NOMO-1 treated with dmso at 0.1 percent for 144 hours (cell line): ENCODE measurements at regions not wholly inside any gene's neighbourhood (a gene's known extent, or its start where the extent isn't known, plus 50 kb on each side); places are given as distances from the start of the nearest gene placed in this dataset.

Experiments
- DNase-seq: peaks from one replicate; lab custom pipeline; 2025; ENCODE audit not compliant: unreplicated experiment; lab: John Stamatoyannopoulos, UW

DNA sequence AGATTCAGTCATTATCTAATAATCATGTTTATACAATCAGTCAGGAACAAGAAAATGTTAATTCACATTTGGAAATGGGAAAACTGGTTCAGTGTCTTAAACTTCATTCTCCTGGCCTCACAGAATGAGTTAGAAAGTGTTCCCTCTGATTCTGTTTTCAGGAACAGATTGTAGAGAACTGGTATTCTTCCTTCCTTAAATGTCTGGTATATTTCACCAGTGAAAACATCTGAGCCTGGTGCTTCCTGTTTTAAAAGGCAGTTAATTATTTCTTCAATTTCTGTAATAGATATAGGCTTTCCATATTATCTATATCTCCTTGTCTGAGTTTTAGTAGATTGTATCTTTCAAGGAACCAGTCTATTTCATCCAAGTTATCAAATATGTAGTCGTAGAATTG, 97.1 kb upstream of the TMEM168 start:
- DNase-seq, result no peak

DNA sequence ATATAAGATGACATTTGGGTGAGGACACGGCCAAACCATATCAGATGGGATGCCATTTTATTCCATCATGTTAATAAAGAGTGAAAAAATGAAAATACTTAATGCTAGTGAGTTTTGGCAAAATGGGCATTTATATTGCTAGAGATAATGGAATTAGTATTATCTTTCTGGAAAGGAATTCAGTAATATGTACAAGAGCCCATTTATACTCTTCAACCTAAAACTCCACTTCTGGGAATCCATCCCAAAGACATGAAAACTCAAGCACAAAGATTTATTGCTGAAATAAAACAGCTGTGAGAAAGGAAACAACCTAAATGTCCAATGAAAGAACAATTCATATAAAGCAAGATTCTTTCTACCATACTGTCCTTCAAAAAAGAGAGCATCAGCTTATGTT, 96.0 kb upstream of the TMEM168 start:
- DNase-seq, result no peak

DNA sequence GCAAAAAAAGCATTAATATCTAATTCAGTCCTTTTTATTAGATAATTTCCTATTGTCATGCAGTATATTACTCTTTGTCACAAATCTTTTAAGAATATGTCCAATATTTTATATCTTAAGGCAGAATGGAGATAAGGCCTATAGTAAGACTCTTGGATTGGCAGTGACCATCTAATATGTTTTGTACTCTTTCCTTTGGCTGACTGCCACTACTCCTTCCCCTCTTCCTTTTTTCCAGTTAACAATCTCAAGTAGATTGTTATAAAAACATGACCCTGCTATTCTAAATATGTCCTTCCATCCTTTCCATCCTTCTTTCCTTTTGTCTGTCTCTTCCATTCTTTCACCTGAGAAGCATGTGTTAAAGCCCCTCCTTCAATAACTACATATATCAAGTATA, 92.8 kb upstream of the TMEM168 start:
- no peak for DNase-seq

DNA sequence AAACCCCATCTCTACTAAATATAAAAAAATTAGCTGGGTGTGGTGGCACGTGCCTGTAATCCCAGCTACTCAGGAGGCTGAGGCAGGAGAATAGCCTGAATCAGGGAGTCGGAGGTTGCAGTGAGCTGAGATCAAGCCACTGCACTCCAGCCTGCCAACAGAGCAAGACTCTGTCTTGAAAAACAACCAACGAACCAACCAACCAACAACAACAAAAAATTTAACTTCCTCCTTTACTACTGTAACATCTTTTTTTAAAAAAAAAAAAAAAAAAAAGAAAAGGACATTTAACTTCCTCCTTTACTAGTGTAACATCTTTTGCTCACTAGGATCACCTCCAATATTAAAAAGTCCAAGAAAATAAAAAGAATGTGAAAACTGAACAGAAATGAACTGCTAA, 92.3 kb upstream of the TMEM168 start:
- no peak for DNase-seq

GRCh38 chr7:112882022-112882421, 91.8 kb upstream of the TMEM168 start:
- DNase-seq, result no peak

DNA sequence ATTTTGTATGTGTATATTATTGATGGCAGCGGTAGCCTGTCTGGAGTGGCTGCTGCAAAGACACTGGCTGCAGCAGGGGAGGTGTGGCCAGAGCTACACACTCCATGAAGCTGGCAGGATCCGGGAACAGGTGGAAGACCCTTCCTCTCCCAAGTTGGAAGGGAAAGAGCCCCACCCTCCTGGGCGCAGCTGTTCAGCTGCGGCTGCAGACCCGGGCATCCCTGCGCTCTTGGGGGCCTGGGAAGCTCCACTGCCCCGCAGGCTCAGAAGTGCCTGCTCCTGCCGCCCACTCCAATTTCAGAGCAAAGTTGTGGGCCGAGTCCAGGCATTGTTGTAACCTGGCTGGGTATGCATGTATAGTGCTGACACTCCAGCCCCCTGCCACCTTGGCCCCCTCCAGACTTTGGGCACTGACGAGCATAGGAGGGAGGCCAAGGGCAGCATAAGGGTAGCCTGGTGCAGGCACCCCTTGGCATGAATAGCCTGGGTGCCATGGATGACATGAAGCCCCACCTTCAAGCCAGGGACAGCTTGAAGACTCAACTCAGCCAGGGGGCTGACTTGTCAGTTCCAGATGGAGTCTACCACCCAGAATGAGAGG, 90.7 kb upstream of the TMEM168 start:
- no peak for DNase-seq

GRCh38 chr7:112877691-112878460, 87.7 kb upstream of the TMEM168 start:
- DNase-seq, result no peak

- no peak for DNase-seq
Measured at GRCh38 chr7:112876877-112877276, 86.7 kb upstream of the TMEM168 start.

GRCh38 chr7:112874909-112875308, 84.7 kb upstream of the TMEM168 start:
- DNase-seq, result no peak

DNA sequence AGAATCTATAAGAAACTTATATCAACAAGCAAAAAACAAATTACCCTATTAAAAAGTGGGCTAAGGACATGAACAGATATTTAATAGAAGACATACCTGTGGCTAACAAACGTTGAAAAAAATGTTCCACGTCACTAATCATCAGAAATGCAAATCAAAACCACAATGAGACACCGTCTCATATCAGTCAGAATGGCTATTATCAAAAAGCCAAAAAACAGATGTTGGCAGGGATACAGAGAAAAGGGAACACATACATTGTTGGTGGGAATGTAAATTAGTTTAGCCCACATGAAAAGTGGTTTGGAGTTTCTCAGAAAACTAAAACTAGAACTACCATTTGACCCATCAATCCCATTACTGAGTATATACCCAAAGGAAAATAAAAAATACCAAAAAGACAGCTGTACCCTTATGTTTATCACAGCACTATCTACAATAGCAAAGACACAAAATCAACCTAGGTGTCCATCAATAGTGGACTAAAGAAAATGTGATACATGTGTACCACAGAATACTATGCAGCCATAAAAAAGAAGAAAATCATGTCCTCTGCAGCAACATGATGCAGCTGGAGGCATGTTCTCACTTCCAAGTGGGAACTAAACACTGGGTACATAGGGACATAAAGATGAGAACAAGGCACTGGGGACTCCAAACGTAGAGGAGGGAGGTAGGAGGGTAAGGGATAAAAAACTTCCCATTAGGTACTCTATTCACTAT, 83.8 kb upstream of the TMEM168 start:
- DNase-seq, result no peak

- DNase-seq, result no peak
Measured at GRCh38 chr7:112869111-112869774, 79.0 kb upstream of the TMEM168 start.

DNA sequence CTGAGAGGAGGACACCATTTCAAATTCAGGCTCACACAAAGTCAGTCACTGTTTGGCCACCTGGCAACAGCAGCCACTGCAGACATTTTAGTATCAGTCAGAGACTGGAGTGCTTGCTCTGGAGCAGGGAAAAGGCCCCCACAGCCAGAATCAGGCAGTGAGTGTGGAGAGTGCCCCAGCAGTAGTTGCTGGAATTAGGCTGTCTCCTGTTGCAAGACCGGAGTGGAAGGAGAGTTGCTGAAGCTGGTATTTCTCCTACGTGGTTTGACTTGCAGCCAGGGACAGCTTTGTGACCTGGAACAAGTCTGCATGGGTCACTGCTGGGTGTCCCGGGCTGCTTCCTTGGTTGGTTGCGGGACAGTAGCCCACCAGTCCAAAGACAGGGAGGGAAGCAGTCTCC, 78.4 kb upstream of the TMEM168 start:
- DNase-seq, result no peak

DNA sequence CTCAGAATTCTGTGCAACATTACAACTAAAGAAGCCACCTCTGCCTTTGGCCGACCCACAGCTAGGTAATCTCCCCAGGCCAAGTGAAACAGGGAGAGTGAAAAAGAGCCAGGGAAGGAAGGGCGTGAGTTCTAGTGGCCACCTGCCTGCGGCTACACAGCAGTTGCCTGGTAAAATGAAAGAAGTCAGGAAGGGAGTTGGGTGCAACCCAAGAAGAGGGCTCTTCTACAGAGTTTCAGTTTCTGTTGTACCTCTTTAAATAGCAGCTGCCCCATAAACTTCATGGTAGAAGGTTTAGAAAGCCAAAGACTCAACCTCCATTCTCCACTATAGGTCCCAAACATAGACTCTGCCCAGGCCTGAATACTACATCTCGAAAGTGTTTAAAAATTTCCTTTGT, 76.2 kb upstream of the TMEM168 start:
- no peak for DNase-seq

DNA sequence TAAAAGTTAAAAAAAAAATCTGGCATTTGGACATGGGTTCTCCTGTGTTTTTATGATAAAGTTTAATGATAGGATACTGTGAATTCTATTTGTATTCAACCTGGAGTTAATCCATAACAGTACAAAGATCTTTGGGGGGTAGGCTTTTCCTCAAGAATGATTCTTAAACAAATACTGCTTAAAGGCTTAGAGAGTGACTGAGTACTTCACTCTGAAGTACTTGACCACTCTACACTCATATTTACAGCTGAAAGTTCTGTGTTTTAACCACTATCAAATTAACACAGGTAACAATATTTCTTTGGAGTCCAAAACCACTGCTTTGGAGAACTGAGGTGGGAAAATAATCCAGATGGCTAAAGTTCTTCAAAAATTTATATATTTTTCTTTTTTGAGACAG, 74.2 kb upstream of the TMEM168 start:
- DNase-seq, result no peak

DNA sequence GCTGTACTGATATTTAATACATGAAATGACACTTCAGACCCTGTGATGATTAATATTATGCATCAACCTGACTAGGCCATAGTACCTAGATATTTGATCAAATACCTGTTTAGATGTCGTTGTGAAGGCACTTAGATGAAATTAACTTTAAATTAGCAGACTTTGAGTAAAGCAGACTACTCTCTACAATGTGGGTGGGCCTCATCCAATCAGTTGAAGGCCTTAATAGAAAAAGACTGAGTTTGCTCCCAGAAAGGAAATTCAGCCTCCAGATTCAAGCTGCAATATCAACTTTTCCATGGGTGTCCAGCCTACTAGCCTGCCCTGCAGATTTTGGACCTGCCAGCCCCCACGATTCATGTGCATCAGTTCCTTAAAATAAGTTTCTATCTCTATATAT, 68.6 kb upstream of the TMEM168 start:
- no peak for DNase-seq

DNA sequence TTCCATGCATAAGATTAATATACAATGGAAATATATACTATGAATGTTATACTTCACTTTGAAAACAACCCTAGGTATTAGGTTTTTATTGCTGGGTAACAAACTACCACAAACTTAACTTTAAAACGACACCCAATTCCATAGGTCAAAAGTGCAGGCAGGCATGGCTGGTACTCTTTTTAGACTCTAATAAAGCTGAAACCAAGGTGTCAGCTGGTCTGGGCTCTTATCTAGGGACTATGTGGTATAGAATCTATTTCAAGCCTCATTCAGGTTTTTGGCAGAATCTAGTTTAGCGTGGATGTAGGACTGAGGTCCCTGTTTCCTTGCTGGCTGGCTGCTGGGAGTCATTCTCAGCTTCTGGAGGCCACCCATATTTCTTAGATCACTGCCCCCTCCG, 65.0 kb upstream of the TMEM168 start:
- DNase-seq, result no peak

DNA sequence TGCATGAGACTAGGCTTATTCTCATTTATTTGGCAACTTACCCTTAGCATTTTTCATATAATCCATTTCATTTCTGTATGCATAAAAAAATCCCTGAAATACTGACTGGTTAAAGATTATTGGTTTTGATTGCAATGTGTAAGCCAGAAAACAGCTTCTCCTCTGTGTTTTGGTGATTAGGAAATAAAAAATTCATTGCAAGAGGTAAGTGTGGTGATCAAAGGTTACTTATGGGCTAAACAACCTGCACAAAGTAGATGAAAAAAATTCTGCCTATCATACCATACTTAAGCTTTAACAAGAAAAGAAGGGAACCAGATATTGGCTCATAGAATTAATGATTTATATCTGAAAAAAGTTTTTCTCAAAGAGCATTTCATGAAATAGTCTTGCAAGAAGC, 64.0 kb upstream of the TMEM168 start:
- DNase-seq, result no peak

GRCh38 chr7:112853422-112853821, 63.2 kb upstream of the TMEM168 start:
- no peak for DNase-seq

DNA sequence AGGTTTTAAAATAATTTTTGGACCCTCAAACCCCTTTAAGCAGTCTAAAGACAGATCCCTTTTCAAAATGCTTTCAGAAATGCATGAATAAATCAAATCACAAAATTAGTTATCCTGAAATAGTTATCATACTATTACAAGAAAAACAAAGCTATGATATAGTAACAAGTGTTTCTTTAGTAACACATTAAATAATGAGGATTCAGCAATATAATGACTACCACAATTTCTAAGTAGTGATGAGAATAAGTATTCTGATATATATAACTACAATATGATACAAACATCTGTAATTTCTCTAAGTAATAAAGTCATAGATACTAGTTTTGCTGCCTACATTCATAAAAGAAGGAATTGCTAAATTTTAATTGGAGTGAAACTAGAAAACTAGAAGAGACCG, 53.0 kb upstream of the TMEM168 start:
- DNase-seq, result no peak
